DOHH2 (cell line): ENCODE measurements at regions not wholly inside any gene's neighbourhood (a gene's known extent, or its start where the extent isn't known, plus 50 kb on each side); places are given as distances from the start of the nearest gene placed in this dataset.

Experiments
- EZH2phosphoT487 ChIP-seq: fragments of 200-600 bp; sonication (generic); IDR thresholded peaks from 2 replicates; pipeline ENCODE4 v1.6.1; 2017; ENCODE audit warnings: borderline replicate concordance, mild to moderate bottlenecking, antibody characterized with exemption, low read length, moderate library complexity, mixed read lengths
- TF ChIP-seq, protein P1 (sequence below): fragments of 200-600 bp; sonication (generic); IDR thresholded peaks from one replicate; pipeline ENCODE4 v1.5.1; 2014; ENCODE audit warnings: antibody characterized with exemption, mild to moderate bottlenecking, low read depth, low read length; ENCODE audit not compliant: poor library complexity, severe bottlenecking

DNA sequence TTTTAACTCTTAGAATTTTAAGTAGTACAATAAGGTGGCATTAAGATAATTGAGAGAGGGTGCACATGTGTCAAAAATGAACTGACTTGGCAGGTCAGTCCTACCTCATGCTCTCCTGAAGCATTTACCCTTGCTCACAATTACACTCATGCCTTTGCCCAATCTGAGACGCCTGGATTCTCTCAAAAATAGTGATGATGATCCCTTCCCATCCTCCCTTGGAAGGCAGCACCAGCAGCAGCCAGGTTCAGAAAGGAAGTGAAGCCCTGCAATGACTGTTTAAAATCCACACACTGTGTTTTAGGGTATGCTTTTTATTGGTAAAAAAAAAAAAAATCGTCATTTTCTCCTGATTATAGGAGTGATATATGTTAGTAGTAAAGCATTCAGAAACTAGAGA lies 246.6 kb downstream of the PRELID2 start:
- TF ChIP-seq, protein P1, sequence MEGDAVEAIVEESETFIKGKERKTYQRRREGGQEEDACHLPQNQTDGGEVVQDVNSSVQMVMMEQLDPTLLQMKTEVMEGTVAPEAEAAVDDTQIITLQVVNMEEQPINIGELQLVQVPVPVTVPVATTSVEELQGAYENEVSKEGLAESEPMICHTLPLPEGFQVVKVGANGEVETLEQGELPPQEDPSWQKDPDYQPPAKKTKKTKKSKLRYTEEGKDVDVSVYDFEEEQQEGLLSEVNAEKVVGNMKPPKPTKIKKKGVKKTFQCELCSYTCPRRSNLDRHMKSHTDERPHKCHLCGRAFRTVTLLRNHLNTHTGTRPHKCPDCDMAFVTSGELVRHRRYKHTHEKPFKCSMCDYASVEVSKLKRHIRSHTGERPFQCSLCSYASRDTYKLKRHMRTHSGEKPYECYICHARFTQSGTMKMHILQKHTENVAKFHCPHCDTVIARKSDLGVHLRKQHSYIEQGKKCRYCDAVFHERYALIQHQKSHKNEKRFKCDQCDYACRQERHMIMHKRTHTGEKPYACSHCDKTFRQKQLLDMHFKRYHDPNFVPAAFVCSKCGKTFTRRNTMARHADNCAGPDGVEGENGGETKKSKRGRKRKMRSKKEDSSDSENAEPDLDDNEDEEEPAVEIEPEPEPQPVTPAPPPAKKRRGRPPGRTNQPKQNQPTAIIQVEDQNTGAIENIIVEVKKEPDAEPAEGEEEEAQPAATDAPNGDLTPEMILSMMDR = no peak
- no peak for TF ChIP-seq EZH2phosphoT487
